ENCODE measurements at regions not wholly inside any gene's neighbourhood (a gene's known extent, or its start where the extent isn't known, plus 50 kb on each side); places are given as distances from the start of the nearest gene placed in this dataset.
"Not testable (repeated sequence)": the region's sequence is repeated elsewhere in the genome, so short reads cannot be mapped to it uniquely, and the experiment has no call there.

GRCh38 chr1:192496369-192497056 is 79.1 kb upstream of the RGS1 start:
- no peak for TF ChIP-seq CTCF (IDR thresholded peaks at IDR 0.05)
- no peaks in the 10 kb centered on the region for H3K27me3 Mint-ChIP-seq (ENCODE audit: low read depth in 2 of 2)

DNA sequence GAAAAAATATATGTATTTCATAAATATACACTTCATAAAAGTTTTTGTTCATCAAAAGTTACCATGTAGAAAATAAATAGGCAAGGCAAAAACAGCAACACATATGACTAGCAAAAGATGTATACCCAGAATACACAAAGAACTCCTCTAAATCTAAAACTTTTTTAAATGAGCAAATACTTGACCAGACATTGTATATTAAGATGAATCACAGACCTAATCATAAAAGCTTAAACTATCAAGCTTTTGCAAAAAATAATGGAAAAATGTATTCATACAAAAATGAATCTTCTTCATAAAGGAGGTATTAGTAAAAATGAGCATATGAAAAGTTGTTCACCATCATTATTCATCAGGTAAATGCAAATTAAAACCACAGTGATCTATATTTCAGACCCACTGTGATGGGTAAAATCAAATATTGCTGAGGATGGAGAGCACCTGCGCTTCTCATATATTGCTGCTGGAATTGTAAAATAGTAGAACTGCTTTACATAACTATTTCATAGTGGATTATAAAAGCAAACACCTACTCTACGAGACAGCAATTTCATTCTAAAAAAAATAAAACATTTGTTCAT is 78.3 kb upstream of the RGS1 start:
- Mint-ChIP-seq H3K4me3 (no peak overlapping the region), H3K27me3 (ENCODE audit: low read depth in 2 of 2) (no peaks in the 10 kb centered on the region), H3K9me3 (no peaks in the 10 kb centered on the region), H3K4me1 (no peaks in the 10 kb centered on the region), H3K36me3 (no peaks in the 10 kb centered on the region), H3K27ac (no peak overlapping the region)
- no peak for TF ChIP-seq CTCF (IDR thresholded peaks at IDR 0.05)
- intact Hi-C loops (cut with micrococcal nuclease): no loop called here
- ATAC-seq: no peak
- WGBS (ENCODE audit: insufficient coverage): no CpG with 5 or more reads among the region's 2 CpGs
- Histone ChIP-seq H3K36me3 (ENCODE audit: control insufficient read depth, insufficient read depth, low read length) (no peaks in the 10 kb centered on the region), H3K4me1 (ENCODE audit: control insufficient read depth, insufficient read depth, low read length) (no peaks in the 10 kb centered on the region), H3K4me3 (ENCODE audit: low read length) (no peak overlapping the region), H3K27me3 (ENCODE audit: control insufficient read depth, insufficient read depth, low read length) (no peaks in the 10 kb centered on the region), H3K9me3 (ENCODE audit: control insufficient read depth, insufficient read depth, low read length) (no peaks in the 10 kb centered on the region), H3K27ac (ENCODE audit: low read length) (no peak overlapping the region)
- no peak for DNase-seq

More at GRCh38 chr1:192496369-192497056, 79.1 kb upstream of the RGS1 start:
- H3K4me1 Mint-ChIP-seq: no peaks in the 10 kb centered on the region
- no peaks in the 10 kb centered on the region for H3K36me3 Mint-ChIP-seq
- DNase-seq (no peak), ATAC-seq (no peak)
- H3K36me3 ChIP-seq (ENCODE audit: control insufficient read depth, insufficient read depth, low read length): no peaks in the 10 kb centered on the region
- no peak overlapping the region for H3K4me3 Mint-ChIP-seq
- no peaks in the 10 kb centered on the region for H3K9me3 Mint-ChIP-seq
- WGBS (ENCODE audit: insufficient coverage): 93% methylated on average over 2 of the region's 3 CpGs
- H3K27ac ChIP-seq (ENCODE audit: low read length): no peak overlapping the region
- intact Hi-C loops (cut with micrococcal nuclease): no loop called here
- H3K4me1 ChIP-seq (ENCODE audit: control insufficient read depth, insufficient read depth, low read length): no peaks in the 10 kb centered on the region
- no peak overlapping the region for H3K4me3 ChIP-seq (ENCODE audit: low read length)
- H3K27ac Mint-ChIP-seq: no peak overlapping the region
- no peaks in the 10 kb centered on the region for H3K9me3 ChIP-seq (ENCODE audit: control insufficient read depth, insufficient read depth, low read length)
- no peaks in the 10 kb centered on the region for H3K27me3 ChIP-seq (ENCODE audit: control insufficient read depth, insufficient read depth, low read length)

GRCh38 chr1:192498092-192498491 is 77.5 kb upstream of the RGS1 start:
- H3K27ac Mint-ChIP-seq; H3K27me3 ChIP-seq (ENCODE audit: control insufficient read depth, insufficient read depth, low read length); H3K27ac ChIP-seq (ENCODE audit: low read length); intact Hi-C loops (cut with micrococcal nuclease); ATAC-seq; H3K36me3 Mint-ChIP-seq; DNase-seq; H3K4me3 Mint-ChIP-seq; H3K4me3 ChIP-seq (ENCODE audit: low read length); H3K9me3 ChIP-seq (ENCODE audit: control insufficient read depth, insufficient read depth, low read length); H3K4me1 Mint-ChIP-seq; H3K27me3 Mint-ChIP-seq (ENCODE audit: low read depth in 2 of 2); H3K9me3 Mint-ChIP-seq; H3K36me3 ChIP-seq (ENCODE audit: control insufficient read depth, insufficient read depth, low read length); H3K4me1 ChIP-seq (ENCODE audit: control insufficient read depth, insufficient read depth, low read length): not testable (repeated sequence)
- WGBS (ENCODE audit: insufficient coverage): 78% methylated on average over 13 of the region's 13 CpGs

DNA sequence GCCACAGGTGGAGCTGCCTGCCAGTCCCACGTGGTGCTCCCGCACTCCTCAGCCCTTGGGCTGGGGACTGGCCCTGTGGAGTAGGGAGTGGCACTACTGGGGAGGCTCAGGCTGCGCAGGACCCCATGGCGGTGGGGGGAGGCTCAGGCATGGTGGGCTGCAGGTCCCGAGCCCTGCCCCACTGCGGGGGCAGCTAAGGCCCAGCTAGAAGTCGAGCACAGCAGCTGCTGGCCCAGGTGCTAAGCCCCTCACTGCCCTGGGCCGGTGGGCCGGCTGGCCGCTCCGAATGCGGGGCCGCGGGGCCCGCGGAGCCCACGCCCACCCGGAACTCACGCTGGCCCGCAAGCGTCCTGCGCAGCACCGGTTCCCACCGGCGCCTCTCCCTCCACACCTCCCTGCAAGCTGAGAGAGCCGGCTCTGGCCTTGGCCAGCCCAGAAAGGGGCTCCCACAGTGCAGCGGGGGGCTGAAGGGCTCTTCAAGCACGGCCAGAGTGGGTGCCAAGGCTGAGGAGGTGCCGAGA is 76.5 kb upstream of the RGS1 start:
- WGBS (ENCODE audit: insufficient coverage): 98% methylated on average over 29 of the region's 29 CpGs
- H3K27ac Mint-ChIP-seq; intact Hi-C loops (cut with micrococcal nuclease); H3K27me3 ChIP-seq (ENCODE audit: control insufficient read depth, insufficient read depth, low read length); H3K4me1 Mint-ChIP-seq; H3K4me3 ChIP-seq (ENCODE audit: low read length); H3K36me3 Mint-ChIP-seq; H3K36me3 ChIP-seq (ENCODE audit: control insufficient read depth, insufficient read depth, low read length); H3K27ac ChIP-seq (ENCODE audit: low read length); H3K9me3 ChIP-seq (ENCODE audit: control insufficient read depth, insufficient read depth, low read length); H3K4me1 ChIP-seq (ENCODE audit: control insufficient read depth, insufficient read depth, low read length); H3K4me3 Mint-ChIP-seq; ATAC-seq; H3K9me3 Mint-ChIP-seq; DNase-seq; H3K27me3 Mint-ChIP-seq (ENCODE audit: low read depth in 2 of 2): not testable (repeated sequence)

DNA sequence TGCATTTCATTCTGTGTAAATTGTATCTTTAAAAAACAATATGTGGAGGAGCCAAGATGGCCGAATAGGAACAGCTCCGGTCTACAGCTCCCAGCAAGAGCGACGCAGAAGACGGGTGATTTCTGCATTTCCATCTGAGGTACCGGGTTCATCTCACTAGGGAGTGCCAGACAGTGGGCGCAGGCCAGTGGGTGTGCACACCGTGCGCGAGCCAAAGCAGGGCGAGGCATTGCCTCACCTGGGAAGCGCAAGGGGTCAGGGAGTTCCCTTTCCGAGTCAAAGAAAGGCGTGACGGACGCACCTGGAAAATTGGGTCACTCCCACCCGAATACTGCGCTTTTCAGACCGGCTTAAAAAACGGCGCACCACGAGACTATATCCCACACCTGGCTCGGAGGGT is 75.0 kb upstream of the RGS1 start:
- H3K27me3 Mint-ChIP-seq (ENCODE audit: low read depth in 2 of 2); H3K4me1 ChIP-seq (ENCODE audit: control insufficient read depth, insufficient read depth, low read length); DNase-seq; H3K36me3 Mint-ChIP-seq; H3K4me3 Mint-ChIP-seq; H3K27ac ChIP-seq (ENCODE audit: low read length); H3K27me3 ChIP-seq (ENCODE audit: control insufficient read depth, insufficient read depth, low read length); H3K9me3 ChIP-seq (ENCODE audit: control insufficient read depth, insufficient read depth, low read length); intact Hi-C loops (cut with micrococcal nuclease); H3K4me1 Mint-ChIP-seq; H3K36me3 ChIP-seq (ENCODE audit: control insufficient read depth, insufficient read depth, low read length); H3K9me3 Mint-ChIP-seq; H3K27ac Mint-ChIP-seq; ATAC-seq; H3K4me3 ChIP-seq (ENCODE audit: low read length): not testable (repeated sequence)
- WGBS (ENCODE audit: insufficient coverage): 100% methylated on average over 10 of the region's 23 CpGs
